ENCODE measurements at regions not wholly inside any gene's neighbourhood (a gene's known extent, or its start where the extent isn't known, plus 50 kb on each side); places are given as distances from the start of the nearest gene placed in this dataset.

DNA sequence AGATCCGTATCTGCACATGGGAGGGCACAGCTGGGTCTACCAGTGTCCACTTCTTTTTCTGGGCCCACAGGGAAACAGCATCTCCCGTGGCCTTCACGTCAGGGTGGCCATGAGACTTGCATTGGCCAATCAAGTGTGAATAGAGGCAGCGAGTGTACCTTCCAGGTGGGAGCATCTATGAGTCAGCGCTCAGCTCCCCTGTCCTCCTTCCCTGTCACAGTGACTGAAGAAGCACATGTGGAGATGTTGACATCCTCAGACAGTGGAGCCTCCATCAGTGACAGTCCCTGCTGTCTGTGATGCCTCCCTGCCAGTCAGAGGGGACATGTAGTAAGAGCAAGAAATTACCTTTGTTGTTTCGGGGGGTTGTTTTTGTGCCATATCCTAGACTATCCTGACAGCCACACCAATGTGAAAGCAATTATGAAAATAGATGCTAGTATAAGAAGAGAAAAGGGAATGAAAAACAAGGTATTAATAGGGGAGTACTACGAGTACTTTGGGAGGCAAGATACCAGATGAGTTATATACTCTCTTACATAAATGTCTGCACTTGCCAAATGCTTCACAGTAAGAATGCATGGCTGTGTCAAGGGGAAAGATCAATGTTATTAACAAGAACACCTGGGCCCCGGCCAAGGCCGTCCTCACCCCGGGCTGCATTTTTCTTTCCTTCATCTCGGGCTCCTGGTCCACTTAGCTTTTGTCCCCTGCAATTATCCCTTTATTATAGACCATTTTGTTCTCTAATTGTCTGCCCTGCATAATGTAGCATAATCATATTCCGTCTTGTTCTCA lies 86.0 kb downstream of the MATN1 start:
- TF ChIP-seq, protein P1, sequence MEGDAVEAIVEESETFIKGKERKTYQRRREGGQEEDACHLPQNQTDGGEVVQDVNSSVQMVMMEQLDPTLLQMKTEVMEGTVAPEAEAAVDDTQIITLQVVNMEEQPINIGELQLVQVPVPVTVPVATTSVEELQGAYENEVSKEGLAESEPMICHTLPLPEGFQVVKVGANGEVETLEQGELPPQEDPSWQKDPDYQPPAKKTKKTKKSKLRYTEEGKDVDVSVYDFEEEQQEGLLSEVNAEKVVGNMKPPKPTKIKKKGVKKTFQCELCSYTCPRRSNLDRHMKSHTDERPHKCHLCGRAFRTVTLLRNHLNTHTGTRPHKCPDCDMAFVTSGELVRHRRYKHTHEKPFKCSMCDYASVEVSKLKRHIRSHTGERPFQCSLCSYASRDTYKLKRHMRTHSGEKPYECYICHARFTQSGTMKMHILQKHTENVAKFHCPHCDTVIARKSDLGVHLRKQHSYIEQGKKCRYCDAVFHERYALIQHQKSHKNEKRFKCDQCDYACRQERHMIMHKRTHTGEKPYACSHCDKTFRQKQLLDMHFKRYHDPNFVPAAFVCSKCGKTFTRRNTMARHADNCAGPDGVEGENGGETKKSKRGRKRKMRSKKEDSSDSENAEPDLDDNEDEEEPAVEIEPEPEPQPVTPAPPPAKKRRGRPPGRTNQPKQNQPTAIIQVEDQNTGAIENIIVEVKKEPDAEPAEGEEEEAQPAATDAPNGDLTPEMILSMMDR (IDR thresholded peaks at IDR 0.05; ENCODE audit: insufficient read depth, missing control alignments) = no peak
- no peak for FAIRE-seq
- DNase-seq (ENCODE audit: insufficient read length, low spot score) = no peak

GRCh38 chr1:30636621-30637020 lies 86.8 kb downstream of the MATN1 start:
- DNase-seq (ENCODE audit: insufficient read length, low spot score) (no peak), FAIRE-seq (no peak)
- TF ChIP-seq, protein P1 (IDR thresholded peaks at IDR 0.05; ENCODE audit: insufficient read depth, missing control alignments) = no peak

DNA sequence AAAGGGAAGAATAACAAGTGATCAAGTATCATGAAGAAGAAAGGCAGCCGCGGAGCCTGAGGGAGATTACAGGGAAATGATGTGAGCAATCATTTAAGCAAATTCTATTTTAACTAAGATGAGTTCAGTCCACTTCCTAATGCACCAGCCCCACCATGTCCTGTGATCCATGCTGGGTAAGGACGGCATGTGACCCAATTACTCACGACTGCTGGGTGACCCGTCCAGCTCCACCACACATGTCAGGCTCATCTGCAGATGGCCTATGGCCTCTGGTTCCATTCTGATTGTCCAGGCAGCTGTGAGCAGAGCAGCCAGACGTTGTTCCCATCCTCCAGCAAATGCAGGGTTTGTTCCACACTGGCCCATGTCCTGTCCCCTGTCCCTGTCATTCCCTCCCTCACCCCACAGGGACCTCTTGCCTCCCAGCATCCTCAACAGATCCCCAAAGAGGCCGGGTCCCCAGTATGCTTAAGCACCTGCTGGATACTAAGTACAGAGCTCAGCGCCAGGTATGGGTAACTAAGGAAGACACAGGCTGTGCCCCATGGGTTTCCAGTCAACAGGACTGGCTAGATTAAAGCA lies 87.9 kb downstream of the MATN1 start:
- TF ChIP-seq, protein P1 (IDR thresholded peaks at IDR 0.05; ENCODE audit: insufficient read depth, missing control alignments) = no peak
- no peak for DNase-seq (ENCODE audit: insufficient read length, low spot score)
- no peak for FAIRE-seq

- TF ChIP-seq, protein P1 (IDR thresholded peaks at IDR 0.05; ENCODE audit: insufficient read depth, missing control alignments) = no peak
- FAIRE-seq (no peak), DNase-seq (ENCODE audit: insufficient read length, low spot score) (no peak)
These were observed 88.9 kb downstream of the MATN1 start for GRCh38 chr1:30634507-30634906.

DNA sequence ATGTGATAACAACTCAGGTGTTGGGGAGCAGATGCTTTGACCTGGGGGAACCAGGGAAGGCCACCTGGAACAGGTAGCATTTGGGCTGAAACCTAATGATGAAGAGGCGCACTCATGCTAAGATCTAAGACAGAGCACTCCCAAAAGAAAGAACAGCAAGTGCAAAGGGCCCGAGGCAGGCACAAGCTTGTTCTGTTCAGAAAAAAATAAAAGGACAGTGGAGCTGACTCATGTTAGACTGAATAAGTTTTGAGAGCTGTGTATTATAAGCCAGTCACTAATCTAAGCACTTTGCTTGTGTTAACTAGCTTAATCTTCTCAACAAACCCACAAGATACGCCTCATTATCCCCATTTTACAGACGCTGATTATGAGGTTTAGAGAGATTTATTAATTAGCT lies 90.1 kb downstream of the MATN1 start:
- FAIRE-seq = no peak
- no peak for DNase-seq (ENCODE audit: insufficient read length, low spot score)
- TF ChIP-seq, protein P1 (IDR thresholded peaks at IDR 0.05; ENCODE audit: insufficient read depth, missing control alignments) = no peak

DNA sequence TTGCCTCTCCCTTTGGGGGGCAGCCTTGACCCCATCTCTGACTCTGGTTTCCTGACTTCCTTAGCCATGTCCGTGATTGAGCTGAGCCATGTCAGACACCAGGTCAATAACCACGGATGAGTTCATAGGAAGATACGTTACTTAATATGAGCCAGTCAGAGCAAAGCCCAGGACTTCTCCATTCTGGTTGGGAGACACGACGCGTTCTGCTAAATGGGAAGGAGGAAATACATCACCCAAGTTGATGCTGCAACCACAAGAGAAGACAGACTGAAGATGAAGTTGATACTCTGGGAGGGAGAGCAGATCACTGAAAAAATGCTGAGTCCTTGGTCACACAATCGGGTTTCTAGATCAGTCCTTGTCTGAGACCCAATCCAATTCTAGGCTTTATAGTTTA lies 90.9 kb downstream of the MATN1 start:
- DNase-seq (ENCODE audit: insufficient read length, low spot score) (no peak), FAIRE-seq (no peak)
- TF ChIP-seq, protein P1 (IDR thresholded peaks at IDR 0.05; ENCODE audit: insufficient read depth, missing control alignments) = no peak

GRCh38 chr1:30631700-30632099 lies 91.7 kb downstream of the MATN1 start:
- DNase-seq (ENCODE audit: insufficient read length, low spot score) (no peak), FAIRE-seq (no peak)
- TF ChIP-seq, protein P1 (IDR thresholded peaks at IDR 0.05; ENCODE audit: insufficient read depth, missing control alignments) = no peak

Data from D721Med (cell line).